HG03025 (cell line): ENCODE measurements at regions not wholly inside any gene's neighbourhood (a gene's known extent, or its start where the extent isn't known, plus 50 kb on each side); places are given as distances from the start of the nearest gene placed in this dataset.

ENCODE experiments used
- ATAC-seq: cut with Tn5 transposase; IDR thresholded peaks from one replicate; pipeline ENCODE4 v1.9.1; 2021; ENCODE audit warnings: mild to moderate bottlenecking, moderate library complexity; ENCODE audit not compliant: unreplicated experiment, low FRiP score

DNA sequence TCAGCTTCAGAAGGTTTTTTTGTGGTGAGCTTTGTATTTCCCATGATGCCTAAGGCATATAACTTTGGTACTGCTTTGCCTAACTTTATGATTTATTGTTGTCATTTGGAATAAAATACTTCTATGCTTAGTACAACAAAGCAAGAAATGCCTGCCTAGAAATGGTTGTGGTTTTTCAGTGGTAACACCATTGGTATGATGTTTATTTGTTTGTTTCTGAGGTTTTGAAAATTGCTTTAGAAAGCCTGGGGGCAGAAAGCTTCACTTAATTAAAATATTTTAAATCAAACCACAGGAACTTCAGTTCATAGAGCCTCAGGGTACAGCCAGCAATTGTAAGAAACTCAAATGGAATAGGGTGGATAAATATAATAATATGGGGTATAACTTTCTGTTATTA, 351.2 kb upstream of the MAP3K7 start:
- no peak for ATAC-seq

DNA sequence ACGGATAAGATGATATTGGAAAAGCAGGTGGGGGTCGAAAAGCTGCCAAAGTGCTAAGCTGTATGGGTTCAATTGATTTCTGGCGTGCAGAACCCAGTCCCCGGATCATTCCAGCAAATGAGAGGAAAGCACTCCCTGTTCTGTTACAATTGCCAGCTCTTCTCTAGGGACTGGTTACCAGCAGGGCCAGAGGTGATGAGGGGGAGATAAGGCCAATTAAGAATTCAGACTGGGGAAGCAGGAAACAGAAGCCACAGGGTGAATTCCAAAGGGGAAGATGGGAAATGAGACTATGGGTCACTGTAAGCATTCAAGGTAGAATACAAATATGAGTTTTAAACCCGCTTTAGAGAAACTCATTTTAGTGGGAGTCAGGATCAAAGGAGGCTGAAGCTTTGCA, 349.4 kb upstream of the MAP3K7 start:
- ATAC-seq, result no peak

DNA sequence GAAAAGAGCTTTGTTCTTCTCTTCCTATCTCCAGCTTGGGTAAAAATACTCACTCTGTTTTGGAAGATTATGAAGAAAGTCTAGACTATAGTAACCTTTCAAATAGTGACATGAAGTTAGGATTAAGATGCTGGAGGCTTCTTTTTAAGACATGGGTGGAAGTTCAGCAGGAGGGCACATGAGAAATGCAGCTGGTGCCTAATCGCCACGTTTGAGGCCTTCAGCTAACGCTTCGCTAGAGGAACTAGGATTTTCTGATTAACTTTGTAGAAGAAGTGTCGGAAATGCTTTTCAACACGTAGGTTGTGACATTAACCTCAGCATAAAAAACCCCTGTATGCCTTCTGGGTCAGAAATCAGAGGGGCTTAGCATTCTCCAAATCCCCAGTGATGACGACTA, 348.1 kb upstream of the MAP3K7 start:
- ATAC-seq, result no peak

DNA sequence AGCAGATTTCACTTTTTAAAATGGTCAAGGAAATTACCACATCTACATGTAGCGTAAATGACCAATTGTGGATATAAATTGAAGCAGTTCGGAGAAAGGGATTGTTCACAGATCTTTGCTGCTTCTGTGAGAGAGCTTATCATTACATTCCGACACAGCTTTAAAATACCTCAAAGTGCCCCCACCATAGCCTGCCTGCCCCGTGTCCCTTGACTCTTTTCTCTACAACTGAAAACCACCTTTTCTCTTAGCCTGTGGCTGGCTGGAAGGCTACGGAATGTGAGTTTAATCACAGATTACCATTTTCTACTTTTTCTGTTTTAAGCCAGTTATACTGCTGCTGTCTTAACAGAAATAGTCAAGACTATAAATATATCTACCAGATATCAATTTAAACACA, 347.2 kb upstream of the MAP3K7 start:
- no peak for ATAC-seq

DNA sequence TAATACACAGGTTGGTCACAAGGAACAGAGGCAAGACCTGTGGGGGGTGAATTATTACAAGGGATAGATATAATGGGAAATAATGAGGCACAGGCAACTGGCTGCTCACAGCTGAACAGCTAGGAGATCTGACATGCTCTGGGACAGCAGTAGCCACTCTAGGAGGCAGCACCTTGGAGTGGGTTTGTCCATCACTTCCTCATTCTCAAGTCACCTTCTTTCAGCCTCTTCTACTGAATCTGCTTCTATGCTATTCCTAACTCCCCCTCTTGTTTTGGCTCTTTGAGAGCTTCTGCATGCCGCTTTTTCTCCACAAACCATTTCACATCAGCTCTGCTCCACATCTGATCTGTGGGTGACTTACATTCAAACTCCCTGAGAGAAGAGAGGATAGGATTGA, 345.5 kb upstream of the MAP3K7 start:
- no peak for ATAC-seq

DNA sequence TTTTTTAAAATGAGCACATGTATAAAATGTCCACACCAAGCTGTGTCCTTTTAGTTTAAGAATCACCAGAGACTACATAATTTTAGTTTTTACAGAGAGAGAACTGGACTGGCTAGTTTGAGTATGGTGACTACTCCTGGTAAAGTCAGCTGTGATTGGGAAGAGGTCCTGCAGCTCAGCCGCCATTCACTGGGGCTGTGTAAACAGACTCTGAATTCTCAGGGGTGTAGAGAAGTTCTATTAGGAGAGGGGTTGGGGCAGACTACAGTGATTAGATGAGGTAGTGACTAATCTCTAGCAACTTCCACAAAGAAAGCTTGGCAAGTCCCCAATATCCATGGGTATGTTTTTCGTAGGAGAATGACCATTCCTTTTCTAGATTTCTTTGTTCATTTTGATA, 341.2 kb upstream of the MAP3K7 start:
- no peak for ATAC-seq

DNA sequence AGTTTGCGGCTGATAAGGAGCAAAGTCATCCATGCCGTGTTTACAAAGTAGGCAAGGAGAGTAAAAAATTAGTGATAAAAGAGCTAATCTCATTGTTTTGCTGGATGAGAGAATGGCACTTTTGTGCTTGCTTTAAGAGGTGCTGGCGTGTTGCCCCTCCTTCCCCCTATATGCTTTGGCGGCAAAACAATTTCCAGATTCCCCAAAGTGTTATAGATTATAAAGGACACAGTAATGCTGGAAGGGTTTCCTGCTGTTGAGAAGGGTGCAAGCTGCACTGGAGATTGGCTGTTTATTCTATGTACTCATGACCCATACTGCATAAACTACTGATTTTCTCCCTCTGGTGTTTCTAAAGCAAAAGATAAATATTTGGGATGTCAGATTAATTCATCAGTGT, 338.9 kb upstream of the MAP3K7 start:
- no peak for ATAC-seq

DNA sequence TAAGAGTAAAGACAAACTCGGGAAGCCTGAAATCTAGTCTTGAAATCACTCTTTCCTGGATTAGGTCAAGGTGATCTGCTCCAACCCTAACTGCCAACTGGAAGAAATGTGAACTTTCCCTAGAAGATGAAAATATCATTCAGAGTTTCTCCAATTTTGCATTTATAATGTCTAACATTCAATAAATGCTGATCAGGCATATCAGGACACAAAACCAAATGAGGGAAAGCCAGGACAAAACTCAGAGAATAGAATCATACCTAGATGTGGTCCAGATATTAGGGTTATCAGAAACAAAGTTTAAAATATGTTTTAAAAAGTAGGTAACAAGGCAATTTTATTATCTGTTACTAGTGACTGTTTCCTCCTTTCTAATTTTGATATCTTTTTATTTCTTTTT, 335.5 kb upstream of the MAP3K7 start:
- no peak for ATAC-seq

DNA sequence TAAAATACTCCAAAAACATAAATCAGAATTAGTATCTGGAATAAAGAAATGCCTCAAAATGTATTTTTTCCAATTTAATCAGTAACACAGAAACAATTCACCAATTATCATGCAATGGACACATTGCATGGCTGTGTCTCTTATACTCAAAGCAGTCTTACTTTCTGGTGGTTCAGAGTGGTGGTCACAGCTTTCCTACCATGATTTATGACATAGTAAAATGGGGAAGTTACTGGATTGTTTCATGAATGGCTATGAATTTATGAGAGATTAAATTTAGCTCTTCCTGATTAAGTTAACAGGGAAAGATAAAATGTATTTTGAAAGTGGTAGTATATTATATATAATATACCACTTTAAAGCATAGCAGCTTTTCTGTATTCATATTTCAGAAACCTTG, 331.5 kb upstream of the MAP3K7 start:
- ATAC-seq, result no peak

DNA sequence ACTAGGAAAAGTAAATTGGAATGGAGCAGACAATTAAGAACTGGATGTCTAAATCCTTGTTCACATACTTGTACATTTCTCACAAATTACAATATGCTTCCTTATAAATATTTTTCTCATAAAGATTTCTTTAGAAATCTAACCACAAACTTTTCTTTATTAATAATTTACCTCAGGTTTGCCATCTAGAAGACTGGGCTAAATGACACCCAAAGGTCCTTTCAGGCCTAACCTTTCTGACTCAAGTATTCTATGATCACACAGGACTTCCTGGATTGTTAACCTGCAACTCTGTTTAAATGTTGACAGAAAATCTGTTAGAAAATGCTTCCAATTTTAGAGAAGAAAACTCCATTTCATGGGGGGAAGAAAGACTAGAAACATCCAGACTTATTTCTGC, 330.5 kb upstream of the MAP3K7 start:
- no peak for ATAC-seq

DNA sequence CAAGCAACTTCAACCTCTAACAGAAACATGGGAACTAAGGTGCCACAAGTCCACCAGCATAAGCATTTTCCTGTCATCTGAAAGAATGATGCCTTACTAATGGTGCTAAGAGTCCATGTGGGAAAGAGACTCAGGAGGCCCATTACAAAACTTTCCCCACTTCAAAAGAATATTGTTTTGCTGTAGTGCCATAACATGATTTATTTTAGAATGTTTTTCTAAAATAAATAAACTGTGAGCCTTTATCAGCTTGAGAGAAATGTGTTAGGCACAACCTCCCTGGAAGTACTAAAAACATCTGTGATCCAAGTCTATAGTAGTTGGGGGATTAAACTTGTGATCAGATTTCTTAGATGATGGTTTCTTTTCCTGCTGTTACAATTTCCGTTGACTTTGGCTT, 330.1 kb upstream of the MAP3K7 start:
- no peak for ATAC-seq

DNA sequence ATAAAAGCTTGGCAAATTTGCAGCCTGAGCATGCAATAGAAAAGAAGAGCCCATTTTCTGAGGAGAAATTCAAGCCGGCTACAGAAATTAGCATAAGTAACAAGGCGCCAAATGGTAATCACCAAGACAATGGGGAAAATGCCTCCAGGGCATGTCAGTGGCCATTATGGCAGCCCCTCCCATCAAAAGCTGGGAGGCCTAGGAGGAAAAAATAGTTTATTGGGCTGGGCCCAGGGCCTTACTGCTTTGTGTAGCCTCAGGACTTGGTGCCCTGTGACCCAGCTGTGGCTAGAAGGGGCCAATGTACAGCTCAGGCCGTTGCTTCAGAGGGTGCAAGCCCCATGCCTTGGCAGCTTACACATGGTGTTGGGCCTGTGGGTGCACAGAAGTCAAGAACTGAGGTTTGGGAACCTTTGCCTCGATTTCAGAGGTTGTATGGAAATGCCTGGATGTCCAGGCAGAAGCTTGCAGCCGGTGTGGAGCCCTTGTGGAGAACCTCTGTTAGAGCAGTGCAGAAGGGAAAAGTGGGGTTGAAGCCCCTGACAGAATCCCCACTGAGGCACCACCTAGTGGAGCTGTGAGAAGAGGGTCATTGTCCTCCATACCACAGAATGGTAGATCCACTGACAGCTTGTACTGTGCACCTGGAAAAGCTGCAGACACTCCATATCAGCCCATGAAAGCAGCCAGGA, 328.5 kb upstream of the MAP3K7 start:
- no peak for ATAC-seq

DNA sequence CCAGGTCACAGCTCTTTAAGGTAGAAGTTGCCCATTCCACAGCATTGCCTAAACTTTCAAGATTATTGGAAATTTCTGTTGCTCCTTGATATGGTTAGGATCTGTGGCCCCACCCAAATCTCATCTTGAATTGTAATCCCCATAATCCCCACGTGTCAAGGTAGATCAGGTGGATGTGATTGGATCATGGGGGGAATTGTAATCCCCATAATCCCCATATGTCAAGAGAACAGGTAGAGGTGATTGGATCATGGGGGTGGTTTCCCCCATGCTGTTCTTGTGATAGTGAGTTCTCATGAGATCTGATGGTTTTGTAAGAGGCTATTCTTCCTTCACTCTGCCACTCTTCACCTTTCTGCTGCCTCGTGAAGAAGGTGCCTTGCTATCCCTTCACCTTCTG, 327.4 kb upstream of the MAP3K7 start:
- ATAC-seq, result no peak

DNA sequence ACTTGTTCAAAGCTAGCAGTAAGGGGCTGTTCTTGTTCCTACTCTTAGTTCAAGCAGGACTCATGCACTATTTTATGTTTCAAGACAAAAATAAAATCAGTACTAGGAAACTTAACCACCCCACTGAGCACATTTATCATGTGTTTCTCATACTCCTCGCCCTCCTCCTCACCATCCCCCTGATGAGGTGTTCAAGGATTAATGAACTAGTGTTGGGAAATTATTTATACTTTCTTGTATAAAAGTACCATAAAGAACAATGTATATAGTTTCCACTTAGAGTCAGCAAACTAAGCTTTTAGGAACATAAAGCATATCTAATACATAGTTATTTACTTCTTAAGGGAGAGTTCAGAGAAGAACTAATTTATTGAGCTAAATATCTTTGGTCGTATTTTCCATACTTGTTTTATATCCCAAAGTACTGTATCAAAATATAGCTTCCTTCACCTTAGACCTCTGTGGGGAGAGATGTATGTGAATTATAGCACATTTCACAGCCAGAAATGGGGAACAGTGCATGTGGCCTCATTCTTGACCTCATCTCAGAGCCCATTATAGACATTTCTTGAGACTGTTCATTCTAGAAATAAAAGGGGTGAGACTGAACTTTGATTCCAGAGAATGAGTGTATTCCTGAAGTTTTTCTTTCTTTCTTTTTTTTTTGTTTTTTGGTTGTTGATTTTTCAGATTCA, 326.5 kb upstream of the MAP3K7 start:
- no peak for ATAC-seq

DNA sequence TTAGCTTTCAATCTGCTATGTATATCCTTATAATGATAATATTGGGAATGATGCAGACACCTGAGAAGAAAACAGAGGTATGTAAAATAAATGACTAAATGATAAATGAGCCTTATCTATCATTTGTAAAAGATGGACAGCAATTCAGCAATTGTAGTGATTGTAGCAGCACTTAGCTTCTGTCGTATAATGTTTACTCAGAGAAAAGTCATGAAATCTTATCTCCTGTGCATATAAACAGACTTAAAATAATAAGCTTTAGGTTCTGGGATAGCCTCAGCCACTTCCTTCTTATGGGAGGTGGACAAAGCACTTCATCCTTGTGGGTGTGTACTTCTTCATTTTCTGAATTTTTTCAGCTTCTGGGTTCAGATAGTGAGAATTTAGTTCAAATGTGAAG, 324.8 kb upstream of the MAP3K7 start:
- no peak for ATAC-seq

DNA sequence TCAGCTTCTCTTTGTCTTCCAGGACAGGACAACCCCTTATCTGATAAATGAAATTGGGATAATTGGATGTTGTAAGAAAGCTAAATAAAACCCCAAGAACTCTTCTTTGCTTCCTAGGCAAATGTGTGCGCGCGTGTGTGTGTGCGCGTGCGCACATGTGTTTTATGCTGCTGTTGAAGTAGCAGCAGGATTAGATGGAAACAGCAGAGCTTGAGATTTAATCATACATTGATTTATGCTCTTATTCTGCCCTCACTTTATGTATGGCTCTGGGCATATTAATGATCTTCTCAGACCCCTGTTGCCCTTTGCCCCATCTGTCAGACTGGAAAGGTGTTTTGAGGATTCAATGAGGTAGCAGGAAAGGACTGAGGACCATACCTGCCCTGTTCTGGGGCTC, 324.0 kb upstream of the MAP3K7 start:
- ATAC-seq, result no peak

DNA sequence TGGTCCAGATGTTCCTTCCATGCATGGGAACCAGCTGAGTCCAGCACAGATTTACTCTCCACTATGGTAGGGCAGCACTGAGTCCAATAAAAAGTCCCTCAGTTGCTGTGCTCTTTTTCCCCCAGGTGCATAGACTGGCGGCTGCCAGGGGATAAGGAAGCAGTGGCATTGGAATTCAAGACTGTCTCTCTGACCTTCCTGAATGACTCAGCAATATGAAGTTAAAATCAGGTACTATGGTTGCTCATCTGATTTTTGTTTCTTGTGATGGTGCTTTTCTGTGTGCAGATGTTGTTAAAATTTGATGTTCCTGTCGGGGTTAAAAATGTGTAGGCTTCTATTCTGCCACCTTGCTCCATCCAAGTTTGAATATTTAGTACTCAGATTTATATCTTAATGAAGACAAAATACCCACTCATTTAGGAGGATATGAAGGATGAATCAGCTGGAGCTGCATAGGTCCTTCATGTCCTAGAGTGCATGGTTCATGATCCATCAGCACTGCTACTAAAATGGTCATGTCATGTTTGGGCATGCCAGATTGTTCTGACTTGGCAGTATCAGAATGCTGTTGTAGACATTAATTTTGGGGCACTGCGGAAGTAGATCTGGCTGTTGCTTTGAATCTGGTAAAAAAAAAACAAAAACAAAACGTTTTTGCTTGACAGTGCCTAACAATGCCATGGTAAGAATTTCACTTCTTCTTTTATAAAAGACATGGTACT, 321.2 kb upstream of the MAP3K7 start:
- no peak for ATAC-seq

DNA sequence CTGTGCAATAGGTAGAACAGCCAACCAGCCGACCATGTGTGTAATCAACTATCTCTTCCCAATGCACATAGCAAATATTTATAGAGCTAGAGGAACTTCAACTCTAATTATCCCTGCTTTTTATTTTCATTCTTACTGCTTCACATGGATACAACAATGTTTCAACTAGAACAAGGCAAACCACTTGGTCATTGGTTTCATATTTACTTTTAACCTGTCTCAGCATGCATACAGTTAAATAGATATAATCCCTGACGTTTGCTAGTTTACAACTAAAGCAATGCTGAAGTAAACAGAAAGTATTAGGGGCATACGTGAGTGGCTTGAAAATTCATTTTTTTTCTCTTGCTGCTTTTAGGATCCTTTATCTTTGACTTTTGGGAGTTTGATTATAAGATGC, 318.5 kb upstream of the MAP3K7 start:
- ATAC-seq, result no peak

DNA sequence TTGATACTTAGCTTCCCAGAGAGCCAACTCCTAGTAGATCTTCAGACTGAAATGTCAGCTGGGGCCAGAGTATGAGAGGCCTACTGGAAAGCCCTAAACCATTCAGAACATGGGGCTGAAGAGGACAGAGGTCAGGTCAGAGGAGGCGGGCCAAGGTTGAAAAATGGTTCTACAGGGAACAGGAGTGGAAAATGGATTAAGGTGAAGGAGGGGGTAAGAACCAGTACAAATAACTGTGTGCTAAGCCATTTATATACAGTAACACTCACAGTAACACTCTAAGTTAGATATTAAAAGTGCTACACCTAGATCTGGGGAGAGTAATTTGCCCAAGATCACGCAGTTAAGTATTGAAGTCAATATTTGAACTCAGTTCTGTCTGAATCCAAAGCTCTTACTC, 313.2 kb upstream of the MAP3K7 start:
- no peak for ATAC-seq

DNA sequence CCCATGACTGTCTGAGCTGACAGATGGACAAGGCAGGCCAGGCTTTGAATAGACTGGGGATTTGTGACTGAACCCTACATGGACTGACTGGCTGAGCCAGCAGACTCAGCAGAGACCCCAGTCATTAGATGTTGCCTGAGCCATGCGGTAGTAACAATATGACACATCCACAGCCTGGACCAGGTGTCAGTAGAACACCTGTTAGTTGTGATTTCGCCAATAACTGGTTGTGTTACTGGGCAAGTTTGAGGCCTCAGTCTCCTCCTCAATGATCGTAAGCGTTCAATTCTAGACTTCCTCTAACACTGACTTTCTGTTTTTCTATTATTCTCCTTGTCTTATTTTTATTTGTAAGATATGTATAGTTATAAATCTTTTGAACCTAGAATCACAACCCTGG, 311.9 kb upstream of the MAP3K7 start:
- ATAC-seq, result no peak

DNA sequence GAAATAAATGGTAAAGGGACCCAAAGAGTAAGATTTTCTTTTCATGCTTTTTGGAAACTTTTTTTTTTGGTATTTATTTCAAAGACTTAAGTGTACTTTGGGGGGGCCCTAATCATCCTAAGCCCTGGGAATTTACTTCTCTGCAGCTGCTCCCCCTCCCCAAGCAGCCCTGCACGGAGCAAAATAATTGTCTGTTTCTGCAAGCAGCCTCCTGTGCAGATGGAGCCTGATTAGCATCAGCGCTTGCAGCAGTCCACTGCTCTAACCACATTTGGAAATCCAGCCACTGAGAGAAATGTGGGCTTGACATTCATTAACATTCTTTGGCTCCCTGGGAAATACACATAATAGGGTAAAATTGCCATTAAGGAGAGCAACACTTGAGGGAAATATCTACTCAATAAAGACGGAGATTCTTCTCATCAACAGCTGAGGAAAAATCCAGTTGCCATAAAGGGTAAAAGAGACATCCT, 309.2 kb upstream of the MAP3K7 start:
- no peak for ATAC-seq
